ENCODE measurements at regions not wholly inside any gene's neighbourhood (a gene's known extent, or its start where the extent isn't known, plus 50 kb on each side); places are given as distances from the start of the nearest gene placed in this dataset.

- H3K36me3 ChIP-seq (ENCODE audit: control insufficient read depth, insufficient read depth, low read length), result no peaks in the 10 kb centered on the region
- no peak overlapping the region for H3K56ac ChIP-seq (ENCODE audit: extremely low read depth, insufficient read depth, low read length)
- no peak overlapping the region for H3K27ac ChIP-seq (ENCODE audit: insufficient read depth, low read length)
- H2BK120ac ChIP-seq (ENCODE audit: low read depth, low read length), result no peak overlapping the region
- in situ Hi-C loops (cut with MboI; ENCODE audit: low sequenced_read_pairs), result no loop called here
- H3K79me1 ChIP-seq (ENCODE audit: low read depth in 1 of 2, low read length in 2 of 2), result no peaks in the 10 kb centered on the region
- TF ChIP-seq ELK1 (IDR thresholded peaks at IDR 0.05; ENCODE audit: borderline replicate concordance, low read depth, low read length) (no peak), USF2 (IDR thresholded peaks at IDR 0.05; ENCODE audit: low read depth, low read length) (no peak), POLR2A (IDR thresholded peaks at IDR 0.05; ENCODE audit: low read depth, low read length) (no peak), FOS (IDR thresholded peaks at IDR 0.05; ENCODE audit: low read depth, low read length) (no peak), RCOR1 (IDR thresholded peaks at IDR 0.05; ENCODE audit: insufficient replicate concordance, low read length) (no peak), MAZ (IDR thresholded peaks at IDR 0.05; ENCODE audit: borderline replicate concordance, low read depth, low read length) (no peak), RFX5 (IDR thresholded peaks at IDR 0.05; ENCODE audit: low read depth, low read length) (no peak), BHLHE40 (IDR thresholded peaks at IDR 0.05; ENCODE audit: low read depth, low read length) (no peak), CTCF (conservative IDR thresholded peaks at IDR 0.05; ENCODE audit: low read depth, low read length) (no peak), MXI1 (IDR thresholded peaks at IDR 0.05; ENCODE audit: borderline replicate concordance, low read depth, low read length) (no peak), NFE2L2 (IDR thresholded peaks at IDR 0.05; ENCODE audit: low read depth, low read length) (no peak), MAFK (IDR thresholded peaks at IDR 0.05; ENCODE audit: low read depth, low read length) (no peak)
- H3K18ac ChIP-seq (ENCODE audit: low read depth, low read length), result no peak overlapping the region
- dilution Hi-C loops (cut with HindIII; ENCODE audit: low sequenced_read_pairs, unreplicated experiment), result no loop called here
- ATAC-seq (ENCODE audit: low read depth), result no peak
- H3K9ac ChIP-seq (ENCODE audit: low read depth, low read length), result no peak overlapping the region
- no peak overlapping the region for H4K91ac ChIP-seq (ENCODE audit: insufficient read depth, low read depth, low read length)
- no peak overlapping the region for H3K14ac ChIP-seq (replicated peaks; ENCODE audit: low read depth, low read length)
- H4K5ac ChIP-seq (ENCODE audit: low read depth, low read length), result no peak overlapping the region
- no TSS peak for BruUV-seq (replicated peaks)
- H4K20me1 ChIP-seq (ENCODE audit: insufficient read depth, low read length), result no peaks in the 10 kb centered on the region
- no peak overlapping the region for H2AK5ac ChIP-seq (ENCODE audit: low read depth, low read length)
- peaks cover 5% of the 10 kb centered on the region; the same call in 1 of the 2 replicates for H3K9me1 ChIP-seq (ENCODE audit: insufficient read depth, low read length)
- H4K8ac ChIP-seq (ENCODE audit: low read depth in 2 of 2, low read length in 2 of 2), result no peak overlapping the region
- H2BK20ac ChIP-seq (ENCODE audit: low read depth, low read length), result no peak overlapping the region
- H3K9me3 ChIP-seq (ENCODE audit: control insufficient read depth, insufficient read depth, low read length), result peaks cover 4% of the 10 kb centered on the region; the same call in 1 of the 2 replicates
- no peak overlapping the region for H3K4ac ChIP-seq (ENCODE audit: low read depth, low read length)
- H2BK15ac ChIP-seq (ENCODE audit: low read depth, low read length), result no peak overlapping the region
- no peak overlapping the region for H2BK5ac ChIP-seq (ENCODE audit: low read depth, low read length, poor library complexity, severe bottlenecking)
- no peaks in the 10 kb centered on the region for H3K27me3 ChIP-seq (ENCODE audit: control insufficient read depth, insufficient read depth, low read length)
- peaks cover 2% of the 10 kb centered on the region; the same call in 1 of the 2 replicates for H3K4me1 ChIP-seq (ENCODE audit: control insufficient read depth, insufficient read depth, low read length)
- no CpG with 5 or more reads among the region's 2 CpGs for WGBS, 2 experiments (ENCODE audit: extremely low coverage in 2 of 2, insufficient read length in 1 of 2)
- H3K4me2 ChIP-seq (ENCODE audit: low read depth, low read length), result no peak overlapping the region
- H2AK9ac ChIP-seq (replicated peaks; ENCODE audit: low read depth, low read length, poor library complexity), result no peak overlapping the region
- ChIA-PET CTCF (no interaction called here), POLR2A (ENCODE audit: unreplicated experiment) (no interaction called here)
- intact Hi-C loops (cut with micrococcal nuclease), result loop anchor here (5.0 kb wide), 1 partner anchor 37 kb away; no protein-coding TSS in a partner anchor
- no peak overlapping the region for H3K4me3 ChIP-seq (ENCODE audit: insufficient read depth, low read depth, low read length)
- no peak overlapping the region for H2AFZ ChIP-seq (replicated peaks; ENCODE audit: low read length, poor library complexity)
- H3K23ac ChIP-seq (ENCODE audit: low read depth, low read length), result no peak overlapping the region
- no peak for DNase-seq
These were observed 94.2 kb downstream of the BANF2 start for GRCh38 chr20:17793986-17794385.

Measured in IMR-90 (cell line).